ENCODE measurements at regions not wholly inside any gene's neighbourhood (a gene's known extent, or its start where the extent isn't known, plus 50 kb on each side); places are given as distances from the start of the nearest gene placed in this dataset.

- no peak for TF ChIP-seq CTCF (IDR thresholded peaks at IDR 0.05; ENCODE audit: low read depth, low read length)
- TF ChIP-seq POLR2A (IDR thresholded peaks at IDR 0.05; ENCODE audit: extremely low read depth, insufficient read length) = no peak
- TF ChIP-seq MAX (IDR thresholded peaks at IDR 0.05; ENCODE audit: low read depth, low read length) = no peak
Measured at GRCh38 chr6:139885909-139886308, 511.5 kb upstream of the CITED2 start.
